Peyer's patch (tissue), 4 donors: ENCODE measurements at regions not wholly inside any gene's neighbourhood (a gene's known extent, or its start where the extent isn't known, plus 50 kb on each side); places are given as distances from the start of the nearest gene placed in this dataset.

Source experiments
- CTCF ChIP-seq, 6 experiments: fragments of 450-650 bp in 4 of 6; fragments of 200-600 bp in 2 of 6; sonication (generic) in 1 of 6; IDR thresholded peaks; one replicate each; pipeline ENCODE4 v1.5.1; 2017 to 2019; ENCODE audit warnings: antibody characterized with exemption in 6 of 6, mild to moderate bottlenecking in 3 of 6, moderate library complexity in 1 of 6
- POLR2A ChIP-seq, 2 donors: fragments of 450-650 bp; IDR thresholded peaks; one replicate each; pipeline ENCODE4 v1.5.1; 2017; ENCODE audit warnings: antibody characterized with exemption in 2 of 2, mild to moderate bottlenecking in 2 of 2, moderate library complexity in 2 of 2

GRCh38 chr17:63181856-63182255 is 215.8 kb downstream of the TANC2 start:
- TF ChIP-seq POLR2A (IDR thresholded peaks at IDR 0.05), result no peak
- TF ChIP-seq CTCF (IDR thresholded peaks at IDR 0.05), result no peak
